Hepatocyte (in vitro differentiated cells): ENCODE measurements at regions not wholly inside any gene's neighbourhood (a gene's known extent, or its start where the extent isn't known, plus 50 kb on each side); places are given as distances from the start of the nearest gene placed in this dataset.

Experiments used
- DNase-seq: peaks from one replicate; pipeline ENCODE4 v3.0.0-alpha.2; 2016; ENCODE audit warnings: low spot score
- H2AFZ ChIP-seq: fragments of 200-600 bp; sonication (generic); 2 replicates; pipeline ENCODE4 v1.6.0; 2016; ENCODE audit warnings: antibody characterized with exemption, mild to moderate bottlenecking
- H3K27ac ChIP-seq: fragments of 200-600 bp; sonication (generic); 2 replicates; pipeline ENCODE4 v1.5.1; 2016; ENCODE audit warnings: mild to moderate bottlenecking
- H3K27me3 ChIP-seq: fragments of 200-600 bp; sonication (generic); 2 replicates; pipeline ENCODE4 v1.6.1; 2016
- H3K36me3 ChIP-seq: fragments of 200-600 bp; sonication (generic); replicated peaks from 2 replicates; pipeline ENCODE4 v1.5.1; 2016; ENCODE audit warnings: low read depth; ENCODE audit not compliant: insufficient read depth
- H3K4me1 ChIP-seq: fragments of 200-600 bp; sonication (generic); 2 replicates; pipeline ENCODE4 v1.5.1; 2016; ENCODE audit warnings: mild to moderate bottlenecking, moderate library complexity; ENCODE audit not compliant: insufficient read depth
- H3K4me2 ChIP-seq: fragments of 200-600 bp; sonication (generic); 2 replicates; pipeline ENCODE4 v1.6.0; 2016
- H3K4me3 ChIP-seq: fragments of 200-600 bp; sonication (generic); 2 replicates; pipeline ENCODE4 v1.5.1; 2016; ENCODE audit warnings: mild to moderate bottlenecking
- H3K79me2 ChIP-seq: fragments of 200-600 bp; sonication (generic); 2 replicates; pipeline ENCODE4 v1.6.0; 2017; ENCODE audit warnings: mild to moderate bottlenecking
- H3K9me2 ChIP-seq: fragments of 200-600 bp; sonication (generic); replicated peaks from 2 replicates; pipeline ENCODE4 v1.6.0; 2017; ENCODE audit warnings: mild to moderate bottlenecking; ENCODE audit not compliant: insufficient read depth
- H3K9me3 ChIP-seq: fragments of 200-600 bp; sonication (generic); 2 replicates; pipeline ENCODE4 v1.5.1; 2016; ENCODE audit warnings: low read depth, mild to moderate bottlenecking
- H4K20me1 ChIP-seq: fragments of 200-600 bp; sonication (generic); 2 replicates; pipeline ENCODE4 v1.6.0; 2016; ENCODE audit warnings: mild to moderate bottlenecking; ENCODE audit not compliant: insufficient read depth, poor library complexity, severe bottlenecking
- EZH2 ChIP-seq: fragments of 200-600 bp; sonication (generic); IDR thresholded peaks from 2 replicates; pipeline ENCODE4 v1.6.1; 2016; ENCODE audit warnings: antibody characterized with exemption, mild to moderate bottlenecking, borderline replicate concordance
- EZH2phosphoT487 ChIP-seq: fragments of 200-600 bp; sonication (generic); IDR thresholded peaks from one replicate; pipeline ENCODE4 v1.6.1; 2018; ENCODE audit warnings: antibody characterized with exemption, mild to moderate bottlenecking, low read depth, moderate library complexity; ENCODE audit not compliant: unreplicated experiment, severe bottlenecking
- WGBS: methylation state at CpG from one replicate; pipeline ENCODE4 v1.1.6; 2016; ENCODE audit warnings: low lambda C conversion rate; ENCODE audit errors: missing lambda C conversion rate; 5-methylcytosine and 5-hydroxymethylcytosine counted together
- TF ChIP-seq, protein P1 (sequence below): fragments of 200-600 bp; sonication (generic); IDR thresholded peaks from 2 replicates; pipeline ENCODE4 v1.5.1; 2016; ENCODE audit warnings: antibody characterized with exemption, mild to moderate bottlenecking; ENCODE audit not compliant: poor library complexity

- Histone ChIP-seq H2AFZ (no peak overlapping the region), H3K4me2 (no peak overlapping the region), H3K4me3 (no peak overlapping the region), H4K20me1 (no peaks in the 10 kb centered on the region), H3K27me3 (no peaks in the 10 kb centered on the region), H3K79me2 (no peaks in the 10 kb centered on the region), H3K9me2 (no peaks in the 10 kb centered on the region), H3K36me3 (no peaks in the 10 kb centered on the region), H3K9me3 (no peaks in the 10 kb centered on the region), H3K27ac (no peak overlapping the region), H3K4me1 (no peaks in the 10 kb centered on the region)
- 55% methylated on average over 1 of the region's 1 CpG for WGBS
- DNase-seq = no peak
- TF ChIP-seq EZH2phosphoT487 (no peak), EZH2 (no peak)
- TF ChIP-seq, protein P1, sequence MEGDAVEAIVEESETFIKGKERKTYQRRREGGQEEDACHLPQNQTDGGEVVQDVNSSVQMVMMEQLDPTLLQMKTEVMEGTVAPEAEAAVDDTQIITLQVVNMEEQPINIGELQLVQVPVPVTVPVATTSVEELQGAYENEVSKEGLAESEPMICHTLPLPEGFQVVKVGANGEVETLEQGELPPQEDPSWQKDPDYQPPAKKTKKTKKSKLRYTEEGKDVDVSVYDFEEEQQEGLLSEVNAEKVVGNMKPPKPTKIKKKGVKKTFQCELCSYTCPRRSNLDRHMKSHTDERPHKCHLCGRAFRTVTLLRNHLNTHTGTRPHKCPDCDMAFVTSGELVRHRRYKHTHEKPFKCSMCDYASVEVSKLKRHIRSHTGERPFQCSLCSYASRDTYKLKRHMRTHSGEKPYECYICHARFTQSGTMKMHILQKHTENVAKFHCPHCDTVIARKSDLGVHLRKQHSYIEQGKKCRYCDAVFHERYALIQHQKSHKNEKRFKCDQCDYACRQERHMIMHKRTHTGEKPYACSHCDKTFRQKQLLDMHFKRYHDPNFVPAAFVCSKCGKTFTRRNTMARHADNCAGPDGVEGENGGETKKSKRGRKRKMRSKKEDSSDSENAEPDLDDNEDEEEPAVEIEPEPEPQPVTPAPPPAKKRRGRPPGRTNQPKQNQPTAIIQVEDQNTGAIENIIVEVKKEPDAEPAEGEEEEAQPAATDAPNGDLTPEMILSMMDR = no peak
Observed at GRCh38 chrX:126719208-126719607, 100.3 kb upstream of the PRR32 start.

DNA sequence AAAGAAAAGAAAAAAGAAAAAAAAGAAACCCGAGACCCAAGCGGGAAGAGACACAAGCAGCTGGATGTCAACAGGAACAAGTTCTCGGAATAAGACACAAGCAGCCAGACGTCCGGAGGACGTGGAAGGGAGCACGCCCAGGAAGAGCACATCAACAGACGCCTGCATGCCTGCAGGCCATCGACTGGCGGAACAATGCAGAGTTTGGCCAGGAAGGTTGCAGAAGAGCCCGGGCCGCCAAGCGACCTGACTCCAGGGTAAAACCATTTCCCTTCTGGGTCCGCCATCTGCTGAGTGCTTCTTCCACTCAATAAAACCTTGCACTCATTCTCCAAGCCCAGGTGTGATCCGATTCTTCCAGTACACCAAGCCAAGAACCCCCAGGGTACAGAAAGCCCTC lies 95.6 kb upstream of the PRR32 start:
- no peaks in the 10 kb centered on the region for H3K27me3 ChIP-seq
- TF ChIP-seq, protein P1 = no peak
- no peak for TF ChIP-seq EZH2phosphoT487
- TF ChIP-seq EZH2 = no peak
- no peaks in the 10 kb centered on the region for H3K79me2 ChIP-seq
- H3K9me2 ChIP-seq = no peaks in the 10 kb centered on the region
- no peaks in the 10 kb centered on the region for H3K9me3 ChIP-seq
- H3K4me2 ChIP-seq = no peak overlapping the region
- no peaks in the 10 kb centered on the region for H4K20me1 ChIP-seq
- H3K4me1 ChIP-seq = no peaks in the 10 kb centered on the region
- no peaks in the 10 kb centered on the region for H3K36me3 ChIP-seq
- no peak for DNase-seq
- no peak overlapping the region for H2AFZ ChIP-seq
- no peak overlapping the region for H3K4me3 ChIP-seq
- H3K27ac ChIP-seq = no peak overlapping the region
- 93% methylated on average over 15 of the region's 15 CpGs for WGBS

- WGBS = 56% methylated on average over 2 of the region's 2 CpGs
- Histone ChIP-seq H3K4me3 (no peak overlapping the region), H2AFZ (no peak overlapping the region), H3K27me3 (no peaks in the 10 kb centered on the region), H3K9me3 (no peaks in the 10 kb centered on the region), H3K27ac (no peak overlapping the region), H4K20me1 (no peaks in the 10 kb centered on the region), H3K4me1 (no peaks in the 10 kb centered on the region), H3K36me3 (no peaks in the 10 kb centered on the region), H3K4me2 (no peak overlapping the region), H3K9me2 (no peaks in the 10 kb centered on the region), H3K79me2 (no peaks in the 10 kb centered on the region)
- TF ChIP-seq EZH2phosphoT487 = no peak
- no peak for TF ChIP-seq EZH2
- TF ChIP-seq, protein P1 = no peak
- no peak for DNase-seq
Observed at GRCh38 chrX:126733874-126734273, 85.7 kb upstream of the PRR32 start.
